ENCODE measurements at regions not wholly inside any gene's neighbourhood (a gene's known extent, or its start where the extent isn't known, plus 50 kb on each side); places are given as distances from the start of the nearest gene placed in this dataset.

DNA sequence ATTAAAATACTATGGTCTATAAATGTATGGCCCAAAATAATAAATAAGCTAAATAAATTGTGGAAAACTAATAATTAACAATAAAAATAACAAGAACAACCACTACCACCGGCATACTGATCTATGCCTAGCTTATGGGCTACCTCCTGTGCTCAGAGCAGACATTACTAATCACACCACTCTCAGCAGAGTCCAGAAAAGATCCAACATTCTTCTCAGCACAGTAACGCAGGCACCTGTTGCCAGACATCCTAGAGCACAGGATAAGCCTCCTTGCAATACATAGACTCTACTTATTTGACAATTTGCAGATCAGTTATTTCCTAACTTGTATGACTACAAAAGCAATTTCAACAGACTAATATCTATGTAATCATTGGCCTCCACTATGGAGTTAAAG is 137.1 kb upstream of the NEBL start:
- Histone ChIP-seq H3K9me3 (ENCODE audit: insufficient read depth, low read length, severe bottlenecking) (no peaks in the 10 kb centered on the region), H3K9ac (ENCODE audit: low read depth, low read length) (no peak overlapping the region), H3K4me3 (ENCODE audit: low read depth in 1 of 2, low read length in 2 of 2) (no peak overlapping the region), H2AFZ (ENCODE audit: low read depth, low read length) (no peak overlapping the region), H4K20me1 (ENCODE audit: insufficient read depth, low read length) (no peaks in the 10 kb centered on the region), H3K36me3 (ENCODE audit: insufficient read depth, low read length) (no peaks in the 10 kb centered on the region), H3K4me2 (ENCODE audit: insufficient read depth, low read length) (no peak overlapping the region), H3K79me2 (ENCODE audit: insufficient read depth, low read length) (no peaks in the 10 kb centered on the region), H3K4me1 (ENCODE audit: insufficient read depth, low read length) (no peaks in the 10 kb centered on the region), H3K27ac (ENCODE audit: low read length) (no peak overlapping the region), H3K27me3 (ENCODE audit: insufficient read depth, low read length, poor library complexity) (no peaks in the 10 kb centered on the region)
- no peak for ATAC-seq (ENCODE audit: insufficient read depth, low read depth)
- TF ChIP-seq EZH2 (IDR thresholded peaks at IDR 0.05; ENCODE audit: borderline replicate concordance, low read depth, low read length, severe bottlenecking), result no peak
- DNase-seq, result no peak

DNA sequence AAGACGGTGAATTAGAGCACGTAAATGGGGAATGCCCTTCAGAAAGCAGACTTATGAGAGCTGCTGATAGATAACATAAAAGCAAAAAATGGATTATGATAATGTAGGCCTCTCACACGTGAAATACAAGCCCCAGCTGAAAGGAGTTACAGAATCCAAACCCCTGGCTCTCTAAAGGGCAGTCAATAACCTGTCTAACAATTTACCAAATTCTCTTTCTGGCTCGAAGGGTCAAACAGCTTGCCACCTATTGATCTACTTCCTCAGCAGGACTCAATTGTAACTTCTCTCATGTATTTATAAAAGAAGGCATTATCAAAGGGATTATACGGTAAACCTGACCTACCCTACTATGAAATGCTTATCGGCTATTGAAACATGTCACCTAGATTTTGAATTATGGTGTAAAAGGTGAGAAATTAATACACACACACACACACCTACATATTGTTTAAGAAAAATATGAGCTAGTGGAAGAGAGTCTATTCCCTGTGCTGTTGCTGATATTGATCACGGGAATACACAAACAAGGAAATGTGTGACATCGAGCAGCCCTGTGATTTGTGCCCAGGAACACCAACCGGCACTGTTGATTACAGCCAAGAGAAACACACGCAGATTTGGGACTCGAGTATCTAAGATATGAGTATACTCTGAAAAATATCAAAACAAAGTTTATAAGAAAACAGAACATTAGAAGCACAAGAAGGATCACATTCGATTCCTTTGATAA is 135.6 kb upstream of the NEBL start:
- Histone ChIP-seq H4K20me1 (ENCODE audit: insufficient read depth, low read length) (no peaks in the 10 kb centered on the region), H3K36me3 (ENCODE audit: insufficient read depth, low read length) (no peaks in the 10 kb centered on the region), H3K4me3 (ENCODE audit: low read depth in 1 of 2, low read length in 2 of 2) (no peak overlapping the region)

GRCh38 chr10:21031232-21031795 is 134.2 kb upstream of the NEBL start:
- no peak overlapping the region for H3K4me3 ChIP-seq (ENCODE audit: low read depth in 1 of 2, low read length in 2 of 2)
- no peak overlapping the region for H2AFZ ChIP-seq (ENCODE audit: low read depth, low read length)
- no peaks in the 10 kb centered on the region for H3K9me3 ChIP-seq (ENCODE audit: insufficient read depth, low read length, severe bottlenecking)
- H3K27me3 ChIP-seq (ENCODE audit: insufficient read depth, low read length, poor library complexity), result no peaks in the 10 kb centered on the region
- ATAC-seq (ENCODE audit: insufficient read depth, low read depth) (no peak), DNase-seq (no peak)
- no peaks in the 10 kb centered on the region for H4K20me1 ChIP-seq (ENCODE audit: insufficient read depth, low read length)
- no peaks in the 10 kb centered on the region for H3K36me3 ChIP-seq (ENCODE audit: insufficient read depth, low read length)
- H3K4me2 ChIP-seq (ENCODE audit: insufficient read depth, low read length), result no peak overlapping the region
- no peaks in the 10 kb centered on the region for H3K79me2 ChIP-seq (ENCODE audit: insufficient read depth, low read length)
- no peak for TF ChIP-seq CTCF (IDR thresholded peaks at IDR 0.05; ENCODE audit: borderline replicate concordance, extremely low read depth, low read length, poor library complexity, severe bottlenecking)
- no peak for TF ChIP-seq EZH2 (IDR thresholded peaks at IDR 0.05; ENCODE audit: borderline replicate concordance, low read depth, low read length, severe bottlenecking)
- H3K9ac ChIP-seq (ENCODE audit: low read depth, low read length), result no peak overlapping the region
- H3K27ac ChIP-seq (ENCODE audit: low read length), result no peak overlapping the region
- no peaks in the 10 kb centered on the region for H3K4me1 ChIP-seq (ENCODE audit: insufficient read depth, low read length)

More for the DNA sequence above, 135.6 kb upstream of the NEBL start:
- Histone ChIP-seq H3K4me1 (ENCODE audit: insufficient read depth, low read length) (no peaks in the 10 kb centered on the region), H3K27me3 (ENCODE audit: insufficient read depth, low read length, poor library complexity) (no peaks in the 10 kb centered on the region), H3K9me3 (ENCODE audit: insufficient read depth, low read length, severe bottlenecking) (no peaks in the 10 kb centered on the region), H3K9ac (ENCODE audit: low read depth, low read length) (no peak overlapping the region), H3K27ac (ENCODE audit: low read length) (no peak overlapping the region), H3K79me2 (ENCODE audit: insufficient read depth, low read length) (no peaks in the 10 kb centered on the region), H2AFZ (ENCODE audit: low read depth, low read length) (no peak overlapping the region), H3K4me2 (ENCODE audit: insufficient read depth, low read length) (no peak overlapping the region)
- TF ChIP-seq CTCF (IDR thresholded peaks at IDR 0.05; ENCODE audit: borderline replicate concordance, extremely low read depth, low read length, poor library complexity, severe bottlenecking) (no peak), EZH2 (IDR thresholded peaks at IDR 0.05; ENCODE audit: borderline replicate concordance, low read depth, low read length, severe bottlenecking) (no peak)
- ATAC-seq (ENCODE audit: insufficient read depth, low read depth) (no peak), DNase-seq (no peak)

GRCh38 chr10:21030091-21030490 is 133.0 kb upstream of the NEBL start:
- Histone ChIP-seq H4K20me1 (ENCODE audit: insufficient read depth, low read length) (no peaks in the 10 kb centered on the region), H3K27ac (ENCODE audit: low read length) (no peak overlapping the region), H3K36me3 (ENCODE audit: insufficient read depth, low read length) (no peaks in the 10 kb centered on the region), H3K9me3 (ENCODE audit: insufficient read depth, low read length, severe bottlenecking) (no peaks in the 10 kb centered on the region), H3K4me3 (ENCODE audit: low read depth in 1 of 2, low read length in 2 of 2) (no peak overlapping the region), H3K79me2 (ENCODE audit: insufficient read depth, low read length) (no peaks in the 10 kb centered on the region), H3K9ac (ENCODE audit: low read depth, low read length) (no peak overlapping the region), H3K4me2 (ENCODE audit: insufficient read depth, low read length) (no peak overlapping the region), H3K27me3 (ENCODE audit: insufficient read depth, low read length, poor library complexity) (no peaks in the 10 kb centered on the region), H3K4me1 (ENCODE audit: insufficient read depth, low read length) (no peaks in the 10 kb centered on the region), H2AFZ (ENCODE audit: low read depth, low read length) (no peak overlapping the region)
- ATAC-seq (ENCODE audit: insufficient read depth, low read depth) (no peak), DNase-seq (no peak)
- TF ChIP-seq EZH2 (IDR thresholded peaks at IDR 0.05; ENCODE audit: borderline replicate concordance, low read depth, low read length, severe bottlenecking), result no peak
- no peak for TF ChIP-seq CTCF (IDR thresholded peaks at IDR 0.05; ENCODE audit: borderline replicate concordance, extremely low read depth, low read length, poor library complexity, severe bottlenecking)

All from DND-41 (cell line).